HepG2 (cell line): ENCODE measurements at regions not wholly inside any gene's neighbourhood (a gene's known extent, or its start where the extent isn't known, plus 50 kb on each side); places are given as distances from the start of the nearest gene placed in this dataset.

ENCODE experiments used
- ATAC-seq: fragments of 200-7000 bp; cut with Tn5 transposase; 3 replicates; pipeline ENCODE4 v1.9.1; 2020; ENCODE audit warnings: mild to moderate bottlenecking, moderate library complexity
- BruUV-seq: library from RNA; stranded (reverse); fragments of 400-500 nt; replicated peaks from 2 replicates; lab custom pipeline; 2021; lab: Mats Ljungman, UMichigan
- CTCF ChIA-PET: fragments of 300-600 bp; formaldehyde crosslinking; extraction: SDS; loops from one replicate; lab custom pipeline; 2021; ENCODE audit warnings: low total read pairs, inconsistent platforms, low intra/inter-chr PET ratio; lab: Yijun Ruan, JAX
- POLR2A ChIA-PET: fragments of 350-600 bp; sonication (Branson Sonifier 250); formaldehyde crosslinking; loops from one replicate; lab custom pipeline; 2020; ENCODE audit warnings: antibody characterized with exemption, inconsistent platforms; lab: Yijun Ruan, JAX
- DNase-seq: peaks from one replicate; pipeline ENCODE4 v3.0.0-alpha.2; 2015; ENCODE audit warnings: low spot score
- FAIRE-seq: peaks from 3 replicates; lab custom pipeline; 2011; peaks lifted over from hg19 to GRCh38; lab: Jason Lieb, UNC
- H2AFZ ChIP-seq: one replicate; pipeline ENCODE4 v1.6.1; 2011; ENCODE audit warnings: low read length, inconsistent platforms
- H3K27ac ChIP-seq: fragments of 300-600 bp; 3 replicates; pipeline ENCODE4 v1.8.0; 2011; ENCODE audit warnings: mixed run types, mild to moderate bottlenecking, mixed read lengths, low read length, inconsistent platforms; ENCODE audit not compliant: insufficient read depth; ENCODE audit errors: extremely low read length
- H3K27me3 ChIP-seq, 2 experiments: fragments of 200-600 bp in 1 of 2; 2 replicates in 1 of 2; 3 replicates in 1 of 2; pipeline versions ENCODE4 v1.6.0 to v1.8.0; 2011; ENCODE audit warnings: low read length in 2 of 2, mild to moderate bottlenecking in 2 of 2, moderate library complexity in 2 of 2, inconsistent platforms in 1 of 2; ENCODE audit not compliant: insufficient read depth in 2 of 2, control insufficient read depth in 1 of 2
- H3K36me3 ChIP-seq, 2 experiments: fragments of 200-600 bp in 1 of 2; replicated peaks in 1 of 2; 2 replicates in 1 of 2; 3 replicates in 1 of 2; pipeline versions ENCODE4 v1.5.1 to v1.8.0; 2011; ENCODE audit warnings: low read length in 2 of 2, inconsistent platforms in 1 of 2; ENCODE audit not compliant: insufficient read depth in 2 of 2, control insufficient read depth in 1 of 2
- H3K4me1 ChIP-seq: 2 replicates; pipeline ENCODE4 v1.5.1; 2012; ENCODE audit warnings: low read length, inconsistent platforms; ENCODE audit not compliant: insufficient read depth
- H3K4me2 ChIP-seq: 2 replicates; pipeline ENCODE4 v1.6.0; 2011; ENCODE audit warnings: low read depth, low read length, inconsistent platforms
- H3K4me3 ChIP-seq, 3 experiments: fragments of 200-600 bp in 1 of 3; sonication (generic), shearing (Covaris generic) in 1 of 3; replicated peaks in 1 of 3; 2 replicates each; pipeline ENCODE4 v1.5.1; 2011 to 2016; ENCODE audit warnings: low read length in 3 of 3, inconsistent platforms in 2 of 3, low read depth in 2 of 3, mild to moderate bottlenecking in 2 of 3, control low read depth in 1 of 3, mixed read lengths in 1 of 3; ENCODE audit not compliant: insufficient read depth in 1 of 3
- H3K79me2 ChIP-seq: one replicate; pipeline ENCODE4 v1.6.1; 2011; ENCODE audit warnings: low read length, inconsistent platforms; ENCODE audit not compliant: insufficient read depth
- H3K9ac ChIP-seq: 2 replicates; pipeline ENCODE4 v1.6.0; 2011; ENCODE audit warnings: mild to moderate bottlenecking, low read depth, low read length, inconsistent platforms; ENCODE audit not compliant: insufficient read depth
- H3K9me3 ChIP-seq: 2 replicates; pipeline ENCODE4 v1.5.1; 2012; ENCODE audit warnings: mild to moderate bottlenecking, low read length
- H4K20me1 ChIP-seq: 2 replicates; pipeline ENCODE4 v1.6.0; 2011; ENCODE audit warnings: inconsistent platforms, mild to moderate bottlenecking, low read length, moderate library complexity; ENCODE audit not compliant: insufficient read depth
- AGO1 ChIP-seq: fragments of 200-400 bp; formaldehyde crosslinking; IDR thresholded peaks from 2 replicates; pipeline ENCODE4 v1.6.1; 2017; ENCODE audit warnings: mild to moderate bottlenecking, low read depth, low read length, moderate library complexity; ENCODE audit not compliant: poor library complexity, severe bottlenecking
- CCDC6 ChIP-seq: sonication (generic); formaldehyde crosslinking; IDR thresholded peaks from 2 replicates; pipeline ENCODE4 v1.8.1; 2022; ENCODE audit warnings: mild to moderate bottlenecking, missing genetic modification reagents, moderate library complexity
- FOXA1 ChIP-seq, 2 experiments: fragments of 450-650 bp in 1 of 2; sonication (generic) in 1 of 2; formaldehyde crosslinking in 1 of 2; IDR thresholded peaks; 2 replicates each; pipeline versions ENCODE4 v1.4.0 to v1.6.1; 2016 to 2020; ENCODE audit warnings: missing genetic modification reagents in 1 of 2
- LCORL ChIP-seq, 2 experiments: fragments of 450-650 bp in 1 of 2; sonication (generic) in 1 of 2; formaldehyde crosslinking in 1 of 2; IDR thresholded peaks; 2 replicates each; pipeline versions ENCODE4 v1.5.0 to v1.6.1; 2017 to 2020; ENCODE audit warnings: antibody characterized with exemption in 1 of 2, missing genetic modification reagents in 1 of 2
- MAFF ChIP-seq: IDR thresholded peaks from 2 replicates; pipeline ENCODE4 v1.6.1; 2011; ENCODE audit warnings: low read depth, low read length, improper control_type of control experiment
- MAFK ChIP-seq, 2 experiments: IDR thresholded peaks in 1 of 2; conservative IDR thresholded peaks in 1 of 2; 2 replicates each; pipeline ENCODE4 v1.6.1; 2011; ENCODE audit warnings: improper control_type of control experiment in 2 of 2, low read length in 2 of 2
- PAX8 ChIP-seq: sonication (generic); formaldehyde crosslinking; IDR thresholded peaks from 2 replicates; pipeline ENCODE4 v1.8.0; 2022; ENCODE audit warnings: mild to moderate bottlenecking, missing genetic modification reagents, borderline replicate concordance
- RFX5 ChIP-seq: IDR thresholded peaks from 2 replicates; pipeline ENCODE4 v1.6.1; 2011; ENCODE audit warnings: low read depth, low read length, improper control_type of control experiment
- ZBTB14 ChIP-seq: sonication (generic); formaldehyde crosslinking; IDR thresholded peaks from 2 replicates; pipeline ENCODE4 v1.4.0; 2020; ENCODE audit warnings: missing genetic modification reagents
- ZMYM3 ChIP-seq: sonication (generic); formaldehyde crosslinking; IDR thresholded peaks from 2 replicates; pipeline ENCODE4 v1.5.1; 2020; ENCODE audit warnings: mild to moderate bottlenecking, missing genetic modification reagents
- ZNF136 ChIP-seq: sonication (generic); formaldehyde crosslinking; IDR thresholded peaks from 2 replicates; pipeline ENCODE4 v1.8.1; 2022; ENCODE audit warnings: low read depth, mild to moderate bottlenecking, moderate library complexity, missing genetic modification reagents
- ZNF143 ChIP-seq: sonication (generic); formaldehyde crosslinking; IDR thresholded peaks from 2 replicates; pipeline ENCODE4 v1.4.0; 2020; ENCODE audit warnings: missing genetic modification reagents
- ZNF350 ChIP-seq: sonication (generic); formaldehyde crosslinking; IDR thresholded peaks from 2 replicates; pipeline ENCODE4 v1.4.0; 2020; ENCODE audit warnings: mild to moderate bottlenecking, low read depth, missing genetic modification reagents, borderline replicate concordance
- ZNF713 ChIP-seq: sonication (generic); formaldehyde crosslinking; IDR thresholded peaks from 2 replicates; pipeline ENCODE4 v1.4.0; 2020; ENCODE audit warnings: mild to moderate bottlenecking, missing genetic modification reagents
- ZNF747 ChIP-seq: sonication (generic); formaldehyde crosslinking; IDR thresholded peaks from 2 replicates; pipeline ENCODE4 v1.8.1; 2023; ENCODE audit warnings: missing genetic modification reagents, mild to moderate bottlenecking, borderline replicate concordance
- ZSCAN9 ChIP-seq: IDR thresholded peaks from 2 replicates; pipeline ENCODE4 v1.6.1; 2016; ENCODE audit warnings: borderline replicate concordance
- WGBS: methylation state at CpG from one replicate; pipeline ENCODE4 v1.1.6; 2017; ENCODE audit warnings: low lambda C conversion rate; 5-methylcytosine and 5-hydroxymethylcytosine counted together
- in situ Hi-C: cut with HindIII; loops from 2 replicates; pipeline ENCODE4 v1.10.0; 2017; ENCODE audit warnings: low pct_unique_long_range_greater_than_20kb; ENCODE audit not compliant: extremely low pct_ligation_motif_present
- intact Hi-C: fragments of 100-400 bp; cut with micrococcal nuclease; formaldehyde crosslinking; loops from one replicate; pipeline ENCODE4 v1.10.0; 2022; ENCODE audit not compliant: unreplicated experiment

DNA sequence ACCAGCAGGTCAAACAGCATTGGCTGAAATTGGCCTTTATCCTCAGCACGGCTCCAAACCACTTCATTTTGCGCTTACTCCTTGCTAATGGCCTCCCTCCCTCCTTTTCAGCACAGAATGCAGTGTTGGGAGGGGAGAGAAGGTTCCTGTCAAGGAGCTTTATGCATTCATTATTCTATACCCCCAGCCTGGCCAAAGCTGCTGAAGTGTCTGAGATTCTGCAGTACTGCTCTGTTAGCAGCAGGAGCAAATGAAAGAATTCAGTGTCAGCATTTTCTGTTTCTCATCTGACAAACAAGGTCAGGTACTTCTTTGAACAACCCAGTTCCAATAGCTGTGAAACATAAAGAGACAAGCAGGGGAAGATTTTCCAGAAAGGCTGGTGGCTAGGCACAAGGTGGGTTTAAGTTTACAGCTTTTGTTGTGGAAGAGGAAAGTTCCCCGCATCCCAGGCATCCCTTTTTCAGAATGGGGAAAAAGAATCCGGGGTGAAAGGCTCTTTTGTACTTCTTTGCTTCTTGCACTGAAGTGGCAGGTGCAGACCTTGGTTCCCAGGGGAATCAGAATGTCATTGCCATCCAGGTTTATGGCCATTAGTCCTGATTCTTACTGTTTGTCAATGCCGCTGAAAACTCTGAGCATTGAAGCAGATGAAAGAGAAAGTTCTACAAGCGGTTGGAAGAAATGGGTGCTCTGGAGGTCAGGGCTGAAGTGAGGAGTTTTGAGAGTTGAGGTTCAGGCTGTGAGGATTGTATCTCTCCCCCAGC, 109.3 kb upstream of the APC start:
- Histone ChIP-seq H3K27me3 (0 out of 5 replicates have a peak, but pooled peaks cover 1 to 3% of the 10 kb centered on the region in 2 experiments), H3K4me3 (no peak overlapping the region), H3K9me3 (no peaks in the 10 kb centered on the region), H3K4me1 (no peaks in the 10 kb centered on the region), H3K79me2 (no peaks in the 10 kb centered on the region), H4K20me1 (no peaks in the 10 kb centered on the region), H3K9ac (no peak overlapping the region), H3K36me3 (no peaks in the 10 kb centered on the region), H2AFZ (no peak overlapping the region), H3K4me2 (no peak overlapping the region), H3K27ac (no peak overlapping the region)
- WGBS = 19% methylated on average over 6 of the region's 6 CpGs
- TF ChIP-seq ZNF136 (no peak), ZNF350 (no peak), ZNF747 (CRISPR knock-in tag) (no peak), MAFK (conservative IDR thresholded peaks at IDR 0.05 in 1 of 2, IDR thresholded peaks at IDR 0.05 in 1 of 2; ENCODE audit: low read length in 2 of 2) (peak; percentile 89 to 95), ZSCAN9 (CRISPR knock-in tag) (no peak), ZNF713 (CRISPR knock-in tag) (no peak), LCORL (IDR thresholded peaks at IDR 0.05) (no peak), LCORL (CRISPR knock-in tag; IDR thresholded peaks at IDR 0.05) (no peak), RFX5 (no peak), MAFF (peak; percentile 89), PAX8 (CRISPR knock-in tag) (no peak), ZBTB14 (no peak), CCDC6 (CRISPR knock-in tag) (no peak), ZNF143 (no peak), AGO1 (no peak), FOXA1 (IDR thresholded peaks at IDR 0.05) (no peak), FOXA1 (CRISPR knock-in tag; IDR thresholded peaks at IDR 0.05) (no peak), ZMYM3 (CRISPR knock-in tag) (no peak)
- DNase-seq = no peak
- ChIA-PET CTCF (no interaction called here), POLR2A (no interaction called here)
- no TSS peak for BruUV-seq
- intact Hi-C loops (no loop called here), in situ Hi-C loops (no loop called here)
- ATAC-seq = no peak
- no peak for FAIRE-seq
